Suprapubic skin (tissue), 3 donors: ENCODE measurements at regions not wholly inside any gene's neighbourhood (a gene's known extent, or its start where the extent isn't known, plus 50 kb on each side); places are given as distances from the start of the nearest gene placed in this dataset.

Experiments used
- CTCF ChIP-seq, 2 donors: fragments of 200-600 bp in 1 of 2; fragments of 450-650 bp in 1 of 2; sonication (generic) in 1 of 2; IDR thresholded peaks; one replicate each; pipeline ENCODE4 v1.5.1; 2016 to 2019; ENCODE audit warnings: antibody characterized with exemption in 2 of 2, mild to moderate bottlenecking in 1 of 2, moderate library complexity in 1 of 2
- POLR2AphosphoS5 ChIP-seq, 3 donors: sonication (generic); formaldehyde crosslinking; IDR thresholded peaks; one replicate each; pipeline ENCODE4 v1.6.1; 2017; ENCODE audit warnings: antibody characterized with exemption in 3 of 3

GRCh38 chr11:104776501-104777170 is 121.6 kb downstream of the CASP12 start:
- TF ChIP-seq POLR2AphosphoS5 (IDR thresholded peaks at IDR 0.05) (no peak), CTCF (IDR thresholded peaks at IDR 0.05) (no peak)
